ENCODE measurements at regions not wholly inside any gene's neighbourhood (a gene's known extent, or its start where the extent isn't known, plus 50 kb on each side); places are given as distances from the start of the nearest gene placed in this dataset.

DNA sequence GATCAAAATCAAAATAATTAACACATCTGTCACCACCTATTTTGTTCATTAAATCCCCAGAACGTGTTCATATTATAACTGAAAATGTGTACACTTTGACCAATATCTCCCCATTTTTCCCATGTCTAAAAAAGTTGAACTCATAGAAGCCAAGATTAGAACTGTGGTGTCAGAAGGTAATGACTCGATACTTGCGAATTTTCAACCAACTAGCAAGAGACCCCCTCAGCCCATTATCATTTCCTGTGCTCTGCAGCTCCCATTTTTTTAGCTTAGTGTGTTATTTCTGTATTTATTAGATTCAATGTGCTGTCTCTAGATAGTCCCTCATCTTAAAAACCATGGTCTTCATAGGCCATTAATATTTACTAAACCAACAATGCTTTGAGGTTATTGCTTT is 248.7 kb upstream of the PIK3C3 start:
- TF ChIP-seq, protein P1, sequence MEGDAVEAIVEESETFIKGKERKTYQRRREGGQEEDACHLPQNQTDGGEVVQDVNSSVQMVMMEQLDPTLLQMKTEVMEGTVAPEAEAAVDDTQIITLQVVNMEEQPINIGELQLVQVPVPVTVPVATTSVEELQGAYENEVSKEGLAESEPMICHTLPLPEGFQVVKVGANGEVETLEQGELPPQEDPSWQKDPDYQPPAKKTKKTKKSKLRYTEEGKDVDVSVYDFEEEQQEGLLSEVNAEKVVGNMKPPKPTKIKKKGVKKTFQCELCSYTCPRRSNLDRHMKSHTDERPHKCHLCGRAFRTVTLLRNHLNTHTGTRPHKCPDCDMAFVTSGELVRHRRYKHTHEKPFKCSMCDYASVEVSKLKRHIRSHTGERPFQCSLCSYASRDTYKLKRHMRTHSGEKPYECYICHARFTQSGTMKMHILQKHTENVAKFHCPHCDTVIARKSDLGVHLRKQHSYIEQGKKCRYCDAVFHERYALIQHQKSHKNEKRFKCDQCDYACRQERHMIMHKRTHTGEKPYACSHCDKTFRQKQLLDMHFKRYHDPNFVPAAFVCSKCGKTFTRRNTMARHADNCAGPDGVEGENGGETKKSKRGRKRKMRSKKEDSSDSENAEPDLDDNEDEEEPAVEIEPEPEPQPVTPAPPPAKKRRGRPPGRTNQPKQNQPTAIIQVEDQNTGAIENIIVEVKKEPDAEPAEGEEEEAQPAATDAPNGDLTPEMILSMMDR (IDR thresholded peaks at IDR 0.05; ENCODE audit: low read depth, low read length), result no peak
- no peak for TF ChIP-seq POLR2A (IDR thresholded peaks at IDR 0.05; ENCODE audit: extremely low read depth, insufficient read length)
- TF ChIP-seq, protein P2, sequence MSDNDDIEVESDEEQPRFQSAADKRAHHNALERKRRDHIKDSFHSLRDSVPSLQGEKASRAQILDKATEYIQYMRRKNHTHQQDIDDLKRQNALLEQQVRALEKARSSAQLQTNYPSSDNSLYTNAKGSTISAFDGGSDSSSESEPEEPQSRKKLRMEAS (IDR thresholded peaks at IDR 0.05; ENCODE audit: low read depth, low read length), result no peak
